OCI-LY1 (cell line): ENCODE measurements at regions not wholly inside any gene's neighbourhood (a gene's known extent, or its start where the extent isn't known, plus 50 kb on each side); places are given as distances from the start of the nearest gene placed in this dataset.

ENCODE experiments used
- EZH2 ChIP-seq: fragments of 200-600 bp; sonication (generic), shearing (Covaris generic); IDR thresholded peaks from 2 replicates; pipeline ENCODE4 v1.8.0; 2017; ENCODE audit warnings: borderline replicate concordance, mixed run types, mild to moderate bottlenecking, antibody characterized with exemption, low read length, moderate library complexity, mixed read lengths
- TF ChIP-seq, protein P1 (sequence below): fragments of 200-600 bp; sonication (generic), shearing (Covaris generic); IDR thresholded peaks from 2 replicates; pipeline ENCODE4 v1.5.1; 2017; ENCODE audit warnings: mild to moderate bottlenecking, antibody characterized with exemption, low read length, moderate library complexity, mixed read lengths

DNA sequence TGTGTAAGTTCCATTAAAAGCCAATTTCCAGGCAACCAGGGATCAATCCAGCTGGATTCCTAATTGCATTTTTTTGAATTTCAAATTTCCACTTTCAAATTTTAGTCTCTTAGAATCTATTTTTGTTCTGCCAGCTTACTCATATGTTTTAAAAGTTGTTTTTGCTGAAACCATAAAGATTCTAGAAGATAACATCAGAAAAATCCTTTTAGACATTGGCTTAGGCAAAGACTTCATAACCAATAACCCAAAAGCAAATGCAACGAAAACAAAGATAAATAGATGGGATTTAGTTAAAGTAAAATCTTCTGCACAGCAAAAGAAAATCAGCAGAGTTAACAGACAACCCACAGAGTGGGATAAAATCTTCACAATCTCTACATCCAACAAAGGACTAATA is 253.3 kb downstream of the AEBP2 start:
- TF ChIP-seq, protein P1, sequence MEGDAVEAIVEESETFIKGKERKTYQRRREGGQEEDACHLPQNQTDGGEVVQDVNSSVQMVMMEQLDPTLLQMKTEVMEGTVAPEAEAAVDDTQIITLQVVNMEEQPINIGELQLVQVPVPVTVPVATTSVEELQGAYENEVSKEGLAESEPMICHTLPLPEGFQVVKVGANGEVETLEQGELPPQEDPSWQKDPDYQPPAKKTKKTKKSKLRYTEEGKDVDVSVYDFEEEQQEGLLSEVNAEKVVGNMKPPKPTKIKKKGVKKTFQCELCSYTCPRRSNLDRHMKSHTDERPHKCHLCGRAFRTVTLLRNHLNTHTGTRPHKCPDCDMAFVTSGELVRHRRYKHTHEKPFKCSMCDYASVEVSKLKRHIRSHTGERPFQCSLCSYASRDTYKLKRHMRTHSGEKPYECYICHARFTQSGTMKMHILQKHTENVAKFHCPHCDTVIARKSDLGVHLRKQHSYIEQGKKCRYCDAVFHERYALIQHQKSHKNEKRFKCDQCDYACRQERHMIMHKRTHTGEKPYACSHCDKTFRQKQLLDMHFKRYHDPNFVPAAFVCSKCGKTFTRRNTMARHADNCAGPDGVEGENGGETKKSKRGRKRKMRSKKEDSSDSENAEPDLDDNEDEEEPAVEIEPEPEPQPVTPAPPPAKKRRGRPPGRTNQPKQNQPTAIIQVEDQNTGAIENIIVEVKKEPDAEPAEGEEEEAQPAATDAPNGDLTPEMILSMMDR, result no peak
- no peak for TF ChIP-seq EZH2
